Endothelial cell of umbilical vein (primary cell): ENCODE measurements at regions not wholly inside any gene's neighbourhood (a gene's known extent, or its start where the extent isn't known, plus 50 kb on each side); places are given as distances from the start of the nearest gene placed in this dataset.

Experiments
- BruUV-seq: library from RNA; stranded (reverse); fragments of 400-500 nt; replicated peaks from 2 replicates; lab custom pipeline; 2021; lab: Mats Ljungman, UMichigan
- CTCF ChIA-PET: fragments of 300-600, 350-600 bp; sonication (Branson Sonifier 250); formaldehyde crosslinking; loops from one replicate; lab custom pipeline; 2021; ENCODE audit warnings: antibody characterized with exemption, inconsistent platforms; lab: Charles Lee
- POLR2A ChIA-PET: fragments of 300-600, 350-600 bp; sonication (Branson Sonifier 250); formaldehyde crosslinking; loops from one replicate; lab custom pipeline; 2021; ENCODE audit warnings: antibody characterized with exemption, inconsistent platforms; lab: Charles Lee
- DNase-seq: peaks from one replicate; pipeline ENCODE4 v3.0.0-alpha.2; 2011; ENCODE audit warnings: low read depth, low spot score
- FAIRE-seq: peaks from 2 replicates; lab custom pipeline; 2011; peaks lifted over from hg19 to GRCh38; lab: Jason Lieb, UNC
- H2AFZ ChIP-seq: 2 replicates; pipeline ENCODE4 v1.6.0; 2012; ENCODE audit warnings: low read depth, low read length, control low read depth, inconsistent platforms
- H3K27ac ChIP-seq: 2 replicates; pipeline ENCODE4 v1.5.1; 2011; ENCODE audit warnings: low read depth, mild to moderate bottlenecking, control low read depth, low read length, moderate library complexity; ENCODE audit not compliant: insufficient read depth
- H3K27me3 ChIP-seq, 2 experiments: 2 replicates each; pipeline versions ENCODE4 v1.6.0 to v1.6.1; 2011; ENCODE audit warnings: low read length in 2 of 2, mixed read lengths in 1 of 2; ENCODE audit not compliant: control insufficient read depth in 2 of 2, insufficient read depth in 2 of 2
- H3K36me3 ChIP-seq, 2 experiments: 2 replicates in 1 of 2; 3 replicates in 1 of 2; pipeline ENCODE4 v1.5.1; 2011; ENCODE audit warnings: low read length in 2 of 2, mild to moderate bottlenecking in 1 of 2, moderate library complexity in 1 of 2; ENCODE audit not compliant: control insufficient read depth in 2 of 2, insufficient read depth in 2 of 2; ENCODE audit errors: extremely low read depth in 1 of 2
- H3K4me1 ChIP-seq: 3 replicates; pipeline ENCODE4 v1.5.1; 2011; ENCODE audit warnings: mild to moderate bottlenecking, low read length; ENCODE audit not compliant: control insufficient read depth, insufficient read depth; ENCODE audit errors: extremely low read depth
- H3K4me2 ChIP-seq: 2 replicates; pipeline ENCODE4 v1.6.1; 2011; ENCODE audit warnings: low read length, control low read depth, mixed read lengths; ENCODE audit not compliant: insufficient read depth
- H3K4me3 ChIP-seq, 3 experiments: fragments of 200-600 bp in 1 of 3; sonication (generic), shearing (Covaris generic) in 1 of 3; replicated peaks in 1 of 3; 2 replicates each; pipeline ENCODE4 v1.5.1; 2011 to 2016; ENCODE audit warnings: control low read depth in 3 of 3, low read length in 3 of 3, mild to moderate bottlenecking in 2 of 3, inconsistent platforms in 1 of 3, low read depth in 1 of 3, moderate library complexity in 1 of 3; ENCODE audit not compliant: insufficient read depth in 1 of 3
- H3K79me2 ChIP-seq: 2 replicates; pipeline ENCODE4 v1.6.0; 2012; ENCODE audit warnings: low read length, inconsistent platforms; ENCODE audit not compliant: control insufficient read depth, insufficient read depth
- H3K9ac ChIP-seq: replicated peaks from 2 replicates; pipeline ENCODE3; 2011; ENCODE audit warnings: low read length, control low read depth; ENCODE audit not compliant: insufficient read depth; ENCODE audit errors: extremely low read depth
- H3K9me1 ChIP-seq: replicated peaks from 3 replicates; pipeline ENCODE4 v1.6.0; 2011; ENCODE audit warnings: mild to moderate bottlenecking, low read length; ENCODE audit not compliant: control insufficient read depth, insufficient read depth; ENCODE audit errors: extremely low read depth
- H3K9me3 ChIP-seq: replicated peaks from 2 replicates; pipeline ENCODE4 v1.5.1; 2012; ENCODE audit warnings: low read length, inconsistent platforms; ENCODE audit not compliant: control insufficient read depth, insufficient read depth
- H4K20me1 ChIP-seq: replicated peaks from 2 replicates; pipeline ENCODE3; 2011; ENCODE audit warnings: mild to moderate bottlenecking, low read length; ENCODE audit not compliant: control insufficient read depth, insufficient read depth; ENCODE audit errors: extremely low read depth
- CTCF ChIP-seq, 2 donors: IDR thresholded peaks; 1 replicate in 1 of 2; 2 replicates in 1 of 2; pipeline ENCODE4 v1.5.1; 2011; ENCODE audit warnings: low read length in 2 of 2, mild to moderate bottlenecking in 2 of 2, moderate library complexity in 2 of 2, control low read depth in 1 of 2, inconsistent platforms in 1 of 2, low read depth in 1 of 2; ENCODE audit not compliant: insufficient read depth in 1 of 2; ENCODE audit errors: extremely low read depth in 1 of 2
- EZH2 ChIP-seq: IDR thresholded peaks from 2 replicates; pipeline ENCODE4 v1.6.1; 2012; ENCODE audit warnings: borderline replicate concordance, low read depth, mild to moderate bottlenecking, moderate library complexity, low read length, inconsistent platforms; ENCODE audit not compliant: severe bottlenecking
- FOS ChIP-seq: IDR thresholded peaks from 2 replicates; pipeline ENCODE4 v1.6.1; 2011; ENCODE audit warnings: mild to moderate bottlenecking, low read length, moderate library complexity, borderline replicate concordance; ENCODE audit not compliant: insufficient read depth
- GATA2 ChIP-seq: IDR thresholded peaks from 2 replicates; pipeline ENCODE4 v1.7.0; 2011; ENCODE audit warnings: low read depth, mild to moderate bottlenecking, moderate library complexity, mixed read lengths, low read length; ENCODE audit not compliant: insufficient read length, insufficient read depth
- JUN ChIP-seq: IDR thresholded peaks from 2 replicates; pipeline ENCODE4 v1.6.1; 2011; ENCODE audit warnings: borderline replicate concordance, low read depth; ENCODE audit not compliant: insufficient read length, insufficient read depth
- MAX ChIP-seq: IDR thresholded peaks from 2 replicates; pipeline ENCODE4 v1.6.1; 2011; ENCODE audit not compliant: insufficient read depth, insufficient read length
- MYC ChIP-seq: IDR thresholded peaks from one replicate; pipeline ENCODE4 v1.6.1; 2011; ENCODE audit warnings: mild to moderate bottlenecking, low read depth, low read length
- POLR2A ChIP-seq: IDR thresholded peaks from 2 replicates; pipeline ENCODE4 v1.6.1; 2012; ENCODE audit warnings: low read depth, mild to moderate bottlenecking, control low read depth, low read length
- POLR2AphosphoS5 ChIP-seq: IDR thresholded peaks from 2 replicates; pipeline ENCODE4 v1.6.1; 2012; ENCODE audit warnings: low read depth, mild to moderate bottlenecking, control low read depth, low read length, moderate library complexity; ENCODE audit not compliant: insufficient read depth
- dilution Hi-C: fragments of 300-500 bp; cut with MboI; formaldehyde crosslinking; loops from one replicate; pipeline ENCODE4 v1.15.0; 2019; ENCODE audit warnings: low sequenced_read_pairs; ENCODE audit not compliant: extremely low pct_ligation_motif_present
- intact Hi-C: fragments of 100-400 bp; cut with micrococcal nuclease; formaldehyde crosslinking; loops from one replicate; pipeline ENCODE4 v1.10.0; 2022

GRCh38 chr3:147213633-147214032, 192.7 kb downstream of the ZIC4 start:
- FAIRE-seq = no peak
- no peak overlapping the region for H3K9ac ChIP-seq
- H3K79me2 ChIP-seq = no peaks in the 10 kb centered on the region
- no peaks in the 10 kb centered on the region for H3K9me1 ChIP-seq
- H4K20me1 ChIP-seq = no peaks in the 10 kb centered on the region
- BruUV-seq = no TSS peak
- H3K4me3 ChIP-seq = no peak overlapping the region
- no peak for TF ChIP-seq EZH2
- no peak for TF ChIP-seq POLR2A
- no peak for TF ChIP-seq GATA2
- TF ChIP-seq CTCF (IDR thresholded peaks at IDR 0.05; ENCODE audit: extremely low read depth in 1 of 2, insufficient read depth in 1 of 2, low read depth in 1 of 2, low read length in 2 of 2) = no peak
- no peak for TF ChIP-seq FOS
- TF ChIP-seq POLR2AphosphoS5 = no peak
- H3K27ac ChIP-seq = no peak overlapping the region
- no peaks in the 10 kb centered on the region for H3K4me1 ChIP-seq
- intact Hi-C loops = no loop called here
- H2AFZ ChIP-seq = no peak overlapping the region
- dilution Hi-C loops = no loop called here
- no peaks in the 10 kb centered on the region for H3K9me3 ChIP-seq
- ChIA-PET CTCF (no interaction called here), POLR2A (no interaction called here)
- H3K4me2 ChIP-seq = no peak overlapping the region
- H3K27me3 ChIP-seq = no peaks in the 10 kb centered on the region
- no peaks in the 10 kb centered on the region for H3K36me3 ChIP-seq
- no peak for DNase-seq

- Histone ChIP-seq H3K9me1 (no peaks in the 10 kb centered on the region), H3K4me3 (no peak overlapping the region), H3K27me3 (no peaks in the 10 kb centered on the region), H3K9ac (no peak overlapping the region), H3K36me3 (no peaks in the 10 kb centered on the region), H3K27ac (no peak overlapping the region), H3K79me2 (no peaks in the 10 kb centered on the region), H3K4me2 (no peak overlapping the region), H3K4me1 (no peaks in the 10 kb centered on the region), H4K20me1 (no peaks in the 10 kb centered on the region), H2AFZ (no peak overlapping the region), H3K9me3 (no peaks in the 10 kb centered on the region)
- CTCF ChIA-PET = no interaction called here
- DNase-seq (no peak), FAIRE-seq (no peak)
- dilution Hi-C loops (no loop called here), intact Hi-C loops (no loop called here)
- BruUV-seq = no TSS peak
- TF ChIP-seq GATA2 = no peak
- no peak for TF ChIP-seq JUN
- no peak for TF ChIP-seq EZH2
- TF ChIP-seq POLR2AphosphoS5 = no peak
- TF ChIP-seq MAX = no peak
- TF ChIP-seq FOS = no peak
- TF ChIP-seq POLR2A = no peak
- TF ChIP-seq MYC = no peak
- TF ChIP-seq CTCF (IDR thresholded peaks at IDR 0.05; ENCODE audit: extremely low read depth in 1 of 2, insufficient read depth in 1 of 2, low read depth in 1 of 2, low read length in 2 of 2) = no peak
- POLR2A ChIA-PET = no interaction called here
These were observed 195.7 kb downstream of the ZIC4 start for GRCh38 chr3:147210676-147211075.
